ENCODE measurements at regions not wholly inside any gene's neighbourhood (a gene's known extent, or its start where the extent isn't known, plus 50 kb on each side); places are given as distances from the start of the nearest gene placed in this dataset.

DNA sequence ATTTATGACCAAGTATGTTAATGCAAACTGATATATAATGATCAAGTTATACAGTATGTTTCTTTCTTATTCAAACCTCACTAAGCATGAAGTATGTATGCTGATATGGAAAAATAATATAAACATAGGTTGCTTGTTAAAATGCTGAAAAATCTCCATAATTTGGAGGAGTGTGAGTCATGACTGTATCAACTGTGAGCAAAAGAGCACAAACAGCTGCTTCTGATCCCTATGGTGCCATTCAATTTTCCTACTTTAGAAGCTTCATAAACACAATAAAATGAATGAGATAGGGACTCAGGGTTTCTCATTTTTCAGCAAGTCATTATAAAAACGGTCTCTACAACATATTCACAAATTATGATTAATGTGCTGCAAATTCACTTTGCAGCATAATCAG, 129.9 kb upstream of the TFPI start:
- FAIRE-seq (no peak), DNase-seq (ENCODE audit: low read depth in 1 of 2, low spot score in 2 of 2) (no peak)
- no peaks in the 10 kb centered on the region for H4K20me1 ChIP-seq (replicated peaks in 1 of 2; ENCODE audit: control insufficient read depth in 1 of 2, insufficient read depth in 2 of 2, low read length in 2 of 2)
- H3K27ac ChIP-seq (ENCODE audit: low read depth, low read length) = no peak overlapping the region
- H4K8ac ChIP-seq (ENCODE audit: extremely low read depth, insufficient read depth, low read length) = no peak overlapping the region
- no peaks in the 10 kb centered on the region for H3K79me2 ChIP-seq (ENCODE audit: control insufficient read depth in 1 of 2, insufficient read depth in 2 of 2, low read length in 2 of 2)
- H3K23me2 ChIP-seq (ENCODE audit: low read depth, low read length) = no peaks in the 10 kb centered on the region; the same call in 1 of the 2 replicates
- no peak overlapping the region for H4K91ac ChIP-seq (replicated peaks; ENCODE audit: insufficient read length, low read length)
- H3K79me1 ChIP-seq (ENCODE audit: low read depth, low read length) = no peaks in the 10 kb centered on the region
- no peak overlapping the region for H2BK20ac ChIP-seq (ENCODE audit: low read length)
- WGBS, 2 experiments (ENCODE audit: extremely low coverage in 1 of 2, insufficient coverage in 1 of 2, insufficient read length in 1 of 2, insufficient replicate concordance in 2 of 2, low coverage in 1 of 2, low lambda C conversion rate in 2 of 2, missing lambda C conversion rate in 1 of 2) = 71% methylated on average over 1 of the region's 1 CpG; no CpG with 5 or more reads in 1 of the 2 experiments
- H2BK12ac ChIP-seq (ENCODE audit: low read depth, low read length) = no peak overlapping the region
- no peak overlapping the region for H2AFZ ChIP-seq (ENCODE audit: low read length)
- no peak overlapping the region for H3K14ac ChIP-seq (ENCODE audit: insufficient read length)
- H3K4me2 ChIP-seq (ENCODE audit: insufficient read depth in 1 of 2, low read depth in 2 of 2, low read length in 2 of 2) = no peak overlapping the region; a peak in 1 of 4 replicates
- H3K4me3 ChIP-seq (ENCODE audit: extremely low read depth in 1 of 4, insufficient read depth in 2 of 4, low read depth in 3 of 4, low read length in 4 of 4) = no peak overlapping the region
- CTCF ChIA-PET (ENCODE audit: partially characterized antibody) = interaction anchor here (0.7 to 2.1 kb wide), 4 partner anchors 12 to 185 kb away, joined by 3 to 7 read pairs (median 4); no protein-coding TSS in a partner anchor
- H3K27me3 ChIP-seq (replicated peaks in 1 of 4; ENCODE audit: control insufficient read depth in 3 of 4, extremely low read depth in 1 of 4, insufficient read depth in 3 of 4, low read length in 3 of 4) = no peaks in the 10 kb centered on the region
- H3K18ac ChIP-seq (ENCODE audit: extremely low read depth, low read length) = no peak overlapping the region
- H3K56ac ChIP-seq (replicated peaks; ENCODE audit: insufficient read length, low read depth, low read length) = no peak overlapping the region
- H2AK5ac ChIP-seq (ENCODE audit: low read depth, low read length) = no peak overlapping the region
- H3K36me3 ChIP-seq (ENCODE audit: control insufficient read depth in 2 of 4, insufficient read depth in 4 of 4, low read length in 3 of 4) = no peaks in the 10 kb centered on the region
- H2BK120ac ChIP-seq (replicated peaks; ENCODE audit: low read depth, low read length) = no peak overlapping the region
- no peak overlapping the region for H2BK15ac ChIP-seq (ENCODE audit: low read length)
- H3K23ac ChIP-seq (ENCODE audit: insufficient read length) = no peak overlapping the region
- POLR2A ChIA-PET (ENCODE audit: partially characterized antibody) = no interaction called here
- no peaks in the 10 kb centered on the region for H3K9me3 ChIP-seq (ENCODE audit: insufficient read depth in 2 of 2, low read depth in 1 of 2, low read length in 1 of 2)
- peaks cover 0 to 4% (median 2%) of the 10 kb centered on the region in 4 experiments; a peak in 2 of 7 replicates for H3K4me1 ChIP-seq (replicated peaks in 1 of 4; ENCODE audit: control insufficient read depth in 3 of 4, insufficient read depth in 4 of 4, low read length in 3 of 4)
- TF ChIP-seq YY1 (IDR thresholded peaks at IDR 0.05; ENCODE audit: low read depth, low read length) (no peak), BACH1 (IDR thresholded peaks at IDR 0.05; ENCODE audit: low read length) (no peak), SRF (IDR thresholded peaks at IDR 0.05; ENCODE audit: low read depth, low read length) (no peak), NANOG (IDR thresholded peaks at IDR 0.05; ENCODE audit: insufficient read depth, low read depth, low read length, poor library complexity, severe bottlenecking) (no peak), BCL11A (IDR thresholded peaks at IDR 0.05; ENCODE audit: low read depth in 2 of 2, low read length in 2 of 2) (no peak)
- H3K4ac ChIP-seq (replicated peaks; ENCODE audit: insufficient read length, low read depth, low read length) = no peak overlapping the region
- H4K5ac ChIP-seq (ENCODE audit: insufficient read length, low read depth, low read length) = no peak overlapping the region
- H2BK5ac ChIP-seq (ENCODE audit: low read depth, low read length) = no peak overlapping the region
- no peak overlapping the region for H3K9ac ChIP-seq (replicated peaks in 1 of 4; ENCODE audit: extremely low read depth in 1 of 4, low read depth in 3 of 4, low read length in 3 of 4)

Data from H1 (cell line).